BJ (cell line): ENCODE measurements at regions not wholly inside any gene's neighbourhood (a gene's known extent, or its start where the extent isn't known, plus 50 kb on each side); places are given as distances from the start of the nearest gene placed in this dataset.

Experiments
- CTCF ChIA-PET: fragments of 350-600 bp; formaldehyde crosslinking; extraction: SDS; loops from one replicate; lab custom pipeline; 2021; ENCODE audit warnings: antibody characterized with exemption, inconsistent platforms; lab: Yijun Ruan, JAX
- POLR2A ChIA-PET: fragments of 300-600 bp; sonication (Branson Sonifier 250); formaldehyde crosslinking; extraction: SDS; loops from one replicate; lab custom pipeline; 2021; ENCODE audit warnings: antibody characterized with exemption; lab: Charles Lee
- DNase-seq: peaks from one replicate; pipeline ENCODE4 v3.0.0-alpha.2; 2011; ENCODE audit warnings: low read depth
- H3K27me3 ChIP-seq: 2 replicates; pipeline ENCODE4 v1.6.0; 2011; ENCODE audit warnings: low read length; ENCODE audit not compliant: control insufficient read depth, insufficient read depth
- H3K36me3 ChIP-seq: 2 replicates; pipeline ENCODE4 v1.5.1; 2011; ENCODE audit warnings: low read length; ENCODE audit not compliant: control insufficient read depth, insufficient read depth
- H3K4me3 ChIP-seq: 2 replicates; pipeline ENCODE4 v1.5.1; 2011; ENCODE audit warnings: low read depth, mild to moderate bottlenecking, control low read depth, low read length
- CTCF ChIP-seq: IDR thresholded peaks from 2 replicates; pipeline ENCODE4 v1.5.1; 2011; ENCODE audit warnings: low read depth, mild to moderate bottlenecking, control low read depth, inconsistent platforms, low read length, moderate library complexity; ENCODE audit not compliant: insufficient read depth

- no peak for DNase-seq
- no peak for TF ChIP-seq CTCF
- ChIA-PET POLR2A (no interaction called here), CTCF (no interaction called here)
- H3K27me3 ChIP-seq, result no peaks in the 10 kb centered on the region
- H3K4me3 ChIP-seq, result no peak overlapping the region
- no peaks in the 10 kb centered on the region for H3K36me3 ChIP-seq
These were observed 54.6 kb upstream of the RNF217 start for GRCh38 chr6:124907596-124907995.
